Stimulated activated CD4-positive, alpha-beta T cell treated with anti-CD3 and anti-CD28 coated beads, Interleukin-2, amount 100 ng/mL, for 24 hours (primary cell): ENCODE measurements at regions not wholly inside any gene's neighbourhood (a gene's known extent, or its start where the extent isn't known, plus 50 kb on each side); places are given as distances from the start of the nearest gene placed in this dataset.
"Not testable (repeated sequence)": the region's sequence is repeated elsewhere in the genome, so short reads cannot be mapped to it uniquely, and the experiment has no call there.

Experiments used
- DNase-seq, 2 donors: peaks; one replicate each; pipeline ENCODE4 v3.0.0-alpha.2; 2020

GRCh38 chr1:95631695-95632094 is 397.7 kb downstream of the RWDD3 start:
- no peak for DNase-seq

GRCh38 chr1:95635811-95636210 is 401.8 kb downstream of the RWDD3 start:
- no peak for DNase-seq

- no peak for DNase-seq
Measured at GRCh38 chr1:95636897-95637296, 402.9 kb downstream of the RWDD3 start.

GRCh38 chr1:95640746-95641145 is 406.7 kb downstream of the RWDD3 start:
- DNase-seq, result no peak

GRCh38 chr1:95641386-95641785 is 407.4 kb downstream of the RWDD3 start:
- DNase-seq, result no peak

- no peak for DNase-seq
Measured at GRCh38 chr1:95642035-95642434, 408.0 kb downstream of the RWDD3 start.

- DNase-seq, result no peak
Measured at GRCh38 chr1:95643071-95643470, 409.1 kb downstream of the RWDD3 start.

- not testable (repeated sequence) for DNase-seq
Measured at GRCh38 chr1:95645126-95645525, 411.1 kb downstream of the RWDD3 start.

- DNase-seq, result no peak
Measured at GRCh38 chr1:95650631-95651030, 416.6 kb downstream of the RWDD3 start.

GRCh38 chr1:95652423-95652965 is 418.5 kb downstream of the RWDD3 start:
- DNase-seq, result no peak

GRCh38 chr1:95653618-95654017 is 419.6 kb downstream of the RWDD3 start:
- DNase-seq, result no peak

- no peak for DNase-seq
Measured at GRCh38 chr1:95655321-95656020, 421.5 kb downstream of the RWDD3 start.

GRCh38 chr1:95657248-95657647 is 423.2 kb downstream of the RWDD3 start:
- no peak for DNase-seq

- no peak for DNase-seq
Measured at GRCh38 chr1:95659166-95659565, 425.2 kb downstream of the RWDD3 start.

- DNase-seq, result no peak
Measured at GRCh38 chr1:95659588-95659987, 425.6 kb downstream of the RWDD3 start.

GRCh38 chr1:95660736-95661135 is 426.7 kb downstream of the RWDD3 start:
- no peak for DNase-seq

- not testable (repeated sequence) for DNase-seq
Measured at GRCh38 chr1:95663530-95663929, 429.5 kb downstream of the RWDD3 start.

GRCh38 chr1:95668165-95668564 is 434.2 kb downstream of the RWDD3 start:
- DNase-seq, result no peak

- not testable (repeated sequence) for DNase-seq
Measured at GRCh38 chr1:95669638-95670037, 435.6 kb downstream of the RWDD3 start.

GRCh38 chr1:95671098-95671497 is 437.1 kb downstream of the RWDD3 start:
- DNase-seq, result no peak

GRCh38 chr1:95679262-95679661 is 445.3 kb downstream of the RWDD3 start:
- no peak for DNase-seq

- no peak for DNase-seq
Measured at GRCh38 chr1:95685081-95685480, 451.1 kb downstream of the RWDD3 start.

- DNase-seq, result no peak
Measured at GRCh38 chr1:95686217-95686616, 452.2 kb downstream of the RWDD3 start.

GRCh38 chr1:95699149-95699953 is 465.3 kb downstream of the RWDD3 start:
- DNase-seq, result no peak
